Amniotic stem cell (primary cell): ENCODE measurements at regions not wholly inside any gene's neighbourhood (a gene's known extent, or its start where the extent isn't known, plus 50 kb on each side); places are given as distances from the start of the nearest gene placed in this dataset.

ENCODE experiments used
- DNase-seq: peaks from one replicate; lab custom pipeline; 2025; lab: John Stamatoyannopoulos, UW

DNA sequence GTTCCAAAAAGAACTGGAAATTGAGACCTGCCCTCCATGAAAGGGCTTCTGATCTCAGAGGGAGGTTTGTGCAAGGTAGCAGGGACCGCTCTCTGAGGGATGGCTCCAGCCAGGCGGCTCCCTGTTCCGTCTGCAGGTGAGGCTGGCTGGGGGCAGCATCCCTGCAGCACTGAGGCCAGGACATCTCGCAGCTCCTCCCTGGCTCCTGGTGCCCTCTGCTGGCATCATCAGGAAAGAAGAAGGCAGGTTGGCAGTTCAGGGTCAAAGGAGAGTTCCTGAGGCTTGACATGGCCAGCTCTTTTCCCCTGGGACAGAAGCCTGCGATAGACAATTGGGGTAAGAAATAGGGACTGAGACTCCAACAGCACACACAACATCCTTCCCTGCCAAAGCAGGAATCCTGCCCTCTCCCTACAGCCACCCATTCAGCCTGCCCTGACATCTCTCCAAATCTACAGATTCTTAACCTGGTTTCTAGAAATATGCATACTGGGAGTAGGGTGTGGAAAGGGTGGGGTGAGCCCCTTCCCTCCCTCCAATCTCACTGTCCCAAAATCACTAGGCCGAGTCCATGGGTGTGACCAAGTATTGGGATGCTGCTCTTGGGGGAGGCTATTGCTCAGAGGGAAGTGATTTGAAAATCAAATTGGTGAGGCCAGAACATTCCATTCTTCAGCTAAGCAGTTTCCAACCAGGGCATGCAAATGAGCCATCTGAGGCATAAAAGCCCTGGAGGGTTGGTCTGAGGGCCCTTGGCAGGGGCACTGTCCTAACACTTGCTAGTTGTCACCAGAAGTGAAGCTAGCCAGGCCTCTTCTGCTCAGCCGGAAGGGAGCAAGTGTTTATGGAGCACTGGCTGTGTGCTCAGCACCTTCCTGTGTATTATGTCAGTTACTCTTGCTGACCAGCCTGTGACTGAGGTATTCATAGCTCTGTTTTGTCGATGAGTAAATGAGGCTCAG lies 185.4 kb downstream of the TFCP2L1 start:
- DNase-seq: no peak

DNA sequence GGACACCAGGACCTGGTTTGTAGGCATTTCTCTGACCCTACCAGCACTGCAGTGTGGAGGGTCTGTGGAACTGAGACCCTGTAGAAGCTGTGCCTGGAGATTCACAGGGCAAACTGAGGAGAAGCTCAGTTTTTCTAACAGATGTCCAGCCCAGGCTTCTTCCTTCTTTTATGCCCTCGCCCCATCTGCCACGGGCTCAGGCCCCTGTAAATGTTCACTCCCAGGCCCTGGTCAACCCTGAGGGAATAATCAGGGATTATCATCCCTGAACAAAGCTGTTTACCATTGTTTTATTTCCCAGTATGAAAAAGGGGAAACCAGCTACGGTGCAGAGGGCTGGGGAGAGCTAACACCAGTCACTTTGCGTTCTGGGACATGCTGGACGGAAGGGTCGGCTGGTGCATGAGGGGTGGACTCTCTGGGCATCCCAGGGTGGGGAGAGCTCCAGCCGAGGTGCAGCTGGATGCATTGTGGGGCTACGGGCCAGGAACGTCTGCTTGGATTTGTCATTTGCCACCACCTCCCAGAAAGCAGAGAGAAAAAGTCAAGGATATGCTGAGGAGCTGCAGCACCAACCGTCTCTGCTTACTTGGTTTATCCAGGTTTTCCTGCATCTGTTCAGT lies 183.8 kb downstream of the TFCP2L1 start:
- no peak for DNase-seq

DNA sequence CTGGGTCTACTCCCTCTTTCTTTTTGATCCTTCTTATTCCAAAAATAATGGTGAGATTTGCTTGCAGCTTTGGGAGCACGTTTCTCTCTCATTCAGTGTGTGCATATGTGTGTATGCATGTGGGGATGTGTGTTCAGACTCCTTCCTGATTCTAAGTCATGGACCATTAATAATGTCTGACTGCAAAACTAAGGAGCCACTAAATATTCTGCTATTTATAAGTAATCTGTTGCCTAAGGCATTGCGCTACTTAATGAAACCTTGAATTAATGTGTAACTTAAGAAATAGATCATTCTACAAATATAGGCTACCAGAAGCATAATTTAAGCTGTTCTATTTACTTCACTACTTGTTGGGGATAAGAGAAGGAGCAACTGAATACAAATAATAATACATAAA lies 182.1 kb downstream of the TFCP2L1 start:
- no peak for DNase-seq

DNA sequence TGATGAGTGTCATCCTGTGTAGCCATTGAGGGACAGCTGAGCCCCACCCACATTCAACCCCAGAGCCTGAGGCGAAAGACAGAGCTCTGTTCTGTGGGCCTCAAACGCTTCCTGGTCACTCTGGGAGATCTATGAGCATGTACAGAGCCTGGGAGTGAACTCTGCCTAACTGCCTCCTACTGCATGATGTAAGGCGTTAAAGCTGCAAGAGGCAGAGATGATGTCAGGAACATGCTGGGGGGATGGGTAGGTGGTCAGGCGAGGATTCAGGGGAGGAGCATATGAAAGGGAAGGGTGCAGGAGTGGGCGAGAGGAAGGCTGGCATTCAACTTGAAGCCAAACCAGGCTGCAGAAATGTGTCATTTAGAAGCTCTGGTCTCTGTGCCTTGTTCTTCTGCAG lies 181.0 kb downstream of the TFCP2L1 start:
- DNase-seq: no peak

DNA sequence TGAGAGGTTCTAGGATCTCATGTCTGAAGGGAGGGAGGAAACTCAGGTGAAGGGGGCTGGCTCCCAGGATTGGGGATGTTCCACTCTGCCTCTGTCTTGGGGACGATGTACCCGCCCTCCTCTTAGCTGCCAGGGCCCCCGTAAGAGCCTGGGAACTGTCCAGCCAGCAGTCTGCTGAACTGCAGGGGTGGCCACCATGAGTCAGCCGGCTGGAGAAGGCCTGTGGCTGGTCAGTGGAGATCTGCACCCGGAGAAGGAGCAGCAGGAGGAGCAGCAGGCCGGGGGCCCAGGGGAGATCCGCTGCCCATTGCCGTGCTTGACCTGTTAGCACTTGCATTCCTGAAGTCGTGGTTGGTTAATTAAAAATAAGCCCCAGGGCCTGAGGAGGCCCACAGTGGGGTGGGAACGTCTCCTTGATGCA lies 180.3 kb downstream of the TFCP2L1 start:
- DNase-seq: no peak

DNA sequence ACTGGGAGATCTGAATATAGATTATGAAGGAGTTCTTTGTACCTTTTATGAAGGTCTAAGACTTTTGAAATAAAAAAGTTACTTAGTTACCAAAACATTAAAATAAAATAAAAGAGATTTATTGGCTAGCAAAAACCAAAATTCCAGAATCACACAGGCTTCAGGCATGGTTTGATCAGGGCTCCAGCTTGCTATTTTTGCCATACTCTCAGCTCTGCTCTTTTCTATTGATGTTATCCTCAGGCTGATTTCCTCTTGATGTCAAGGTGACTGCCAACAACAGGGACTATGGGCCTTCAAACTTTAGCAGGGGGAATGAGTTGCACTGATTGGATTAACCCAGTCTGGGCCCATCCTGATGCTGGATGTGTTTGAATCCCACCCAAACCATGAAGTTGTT lies 174.1 kb downstream of the TFCP2L1 start:
- DNase-seq: no peak

DNA sequence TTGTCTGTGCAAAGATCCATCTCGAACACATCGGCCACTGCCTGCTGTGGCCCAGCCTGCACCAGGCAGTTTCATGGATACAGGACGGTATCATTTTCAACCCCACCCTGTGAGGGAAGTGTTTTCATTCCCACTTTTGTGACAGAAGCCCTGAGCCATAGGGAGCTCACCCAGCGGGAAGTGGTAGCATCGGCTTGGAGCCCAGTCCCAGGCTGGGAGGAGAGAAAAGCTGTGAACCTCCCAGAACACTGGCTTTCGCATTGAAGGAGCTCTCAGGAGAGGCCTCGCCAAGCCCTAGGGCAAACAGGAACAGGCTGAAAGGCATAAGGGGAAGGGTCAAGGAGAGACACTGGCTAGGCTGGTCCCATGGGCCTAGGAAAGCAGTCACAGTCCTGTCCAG lies 166.1 kb downstream of the TFCP2L1 start:
- DNase-seq: no peak

DNA sequence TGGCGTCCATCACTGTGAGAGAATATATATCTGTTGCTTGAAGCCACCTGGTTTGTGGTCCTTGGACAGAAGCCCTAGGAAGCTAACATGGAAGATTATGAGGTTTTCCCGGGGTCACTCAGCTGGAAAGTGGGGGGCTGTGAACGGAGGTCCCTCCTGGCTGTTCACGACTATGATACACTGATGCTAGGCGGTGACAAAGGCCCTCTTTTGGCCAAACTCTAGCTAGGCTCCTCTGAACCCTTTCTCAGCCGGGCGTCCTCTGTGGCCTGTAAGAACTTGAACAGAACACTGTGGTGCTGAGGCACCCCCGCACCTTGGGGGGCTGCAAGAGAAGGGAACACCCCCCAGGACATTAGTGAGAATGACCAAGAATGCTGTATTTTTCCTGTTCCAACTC lies 164.6 kb downstream of the TFCP2L1 start:
- no peak for DNase-seq

DNA sequence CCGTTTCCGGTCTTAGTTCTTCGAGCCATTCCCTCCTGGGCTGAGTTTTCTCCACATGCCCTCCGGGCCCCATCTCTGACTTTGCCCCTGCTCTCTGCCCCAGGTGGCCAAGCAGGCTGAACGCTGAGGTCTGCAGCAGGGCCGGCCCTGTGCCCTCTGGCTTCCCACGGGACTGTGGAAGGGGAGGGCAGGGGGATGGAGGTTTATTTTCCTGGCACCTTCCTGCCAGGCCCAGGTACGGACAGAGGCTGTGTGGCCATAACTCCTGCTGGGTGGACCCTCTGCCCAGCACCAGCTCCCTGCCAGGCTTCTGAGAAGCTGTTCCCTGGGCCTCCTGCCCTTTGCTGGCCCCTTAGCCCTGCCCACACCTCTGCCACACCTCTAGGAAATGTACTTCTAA lies 164.0 kb downstream of the TFCP2L1 start:
- DNase-seq: no peak

DNA sequence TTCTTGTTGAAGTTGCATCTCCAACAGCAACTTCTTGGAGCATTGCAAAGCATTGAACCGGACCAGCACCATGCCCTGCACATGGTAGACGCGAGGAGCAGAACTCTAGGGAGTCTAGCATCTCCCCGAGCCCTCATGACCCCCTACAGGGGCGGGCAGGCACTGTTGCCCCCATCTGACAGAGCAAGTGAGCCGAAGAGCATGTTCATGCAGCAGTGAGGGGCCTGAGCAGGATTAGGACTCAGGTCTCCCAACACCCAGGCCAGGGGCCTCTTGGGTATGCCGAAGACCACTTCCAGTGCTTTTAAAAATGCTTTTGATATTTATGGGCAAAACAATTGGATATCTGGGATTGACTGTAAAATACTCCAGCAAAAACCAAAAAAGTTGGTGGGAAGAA lies 163.3 kb downstream of the TFCP2L1 start:
- DNase-seq: no peak

DNA sequence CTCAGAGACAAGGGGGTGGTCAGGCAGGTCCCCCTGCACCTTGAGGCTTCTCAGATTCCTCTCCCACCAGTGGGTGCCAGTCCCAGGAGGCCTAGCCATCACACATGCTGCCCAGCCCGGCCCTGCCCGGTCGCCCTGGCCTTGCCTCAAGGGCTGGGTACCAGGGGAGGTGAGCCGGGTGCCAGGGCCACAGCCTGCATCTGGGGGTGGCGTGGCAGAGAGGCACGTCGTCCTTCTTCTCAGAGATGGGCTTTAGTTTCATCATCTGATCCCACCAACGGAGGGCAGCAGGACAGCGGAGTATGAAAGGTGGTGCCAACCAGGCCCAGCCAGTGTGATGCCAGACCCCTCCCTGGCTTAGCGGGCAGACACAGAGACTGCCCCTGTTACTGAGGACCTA lies 161.7 kb downstream of the TFCP2L1 start:
- no peak for DNase-seq

DNA sequence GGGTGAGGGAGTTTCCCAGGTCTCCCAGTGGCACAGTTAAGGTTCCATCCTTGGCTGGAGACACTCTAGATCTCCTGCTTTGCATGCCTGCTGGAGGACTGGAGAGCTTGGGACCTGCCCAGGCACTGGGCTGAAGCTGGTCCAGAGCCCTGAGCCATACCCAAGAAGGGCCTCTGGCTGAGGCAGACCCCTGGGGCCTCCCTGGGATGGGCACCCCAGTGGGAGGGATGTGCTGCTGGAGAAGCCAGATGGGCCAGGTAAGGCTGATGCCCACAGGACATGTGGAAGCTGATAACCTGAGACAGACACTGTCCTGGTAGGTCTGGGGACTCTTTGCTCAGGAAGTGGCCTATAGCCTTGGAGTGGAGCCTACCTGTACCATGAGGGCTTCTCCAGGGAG lies 160.7 kb downstream of the TFCP2L1 start:
- DNase-seq: no peak

DNA sequence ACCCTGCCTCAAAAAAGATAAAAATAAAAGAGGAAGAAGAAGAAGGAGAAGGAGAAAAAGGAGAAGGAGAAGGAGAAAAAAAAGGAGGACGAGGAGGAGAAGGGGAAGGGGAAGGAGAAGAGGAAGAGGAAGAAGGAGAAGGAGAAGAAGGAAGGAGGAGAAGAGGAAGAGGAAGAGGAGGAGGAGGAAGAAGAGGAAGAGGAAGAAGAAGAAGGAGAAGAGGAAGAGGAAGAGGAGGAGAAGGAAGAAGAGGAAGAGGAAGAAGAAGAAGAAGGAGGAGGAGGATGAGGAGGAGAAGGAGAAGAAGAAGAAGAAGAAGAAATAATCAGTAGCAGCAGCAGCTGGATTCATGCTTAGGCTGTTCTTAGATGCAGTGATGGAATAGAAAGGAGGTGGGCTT lies 159.7 kb downstream of the TFCP2L1 start:
- DNase-seq: no peak

DNA sequence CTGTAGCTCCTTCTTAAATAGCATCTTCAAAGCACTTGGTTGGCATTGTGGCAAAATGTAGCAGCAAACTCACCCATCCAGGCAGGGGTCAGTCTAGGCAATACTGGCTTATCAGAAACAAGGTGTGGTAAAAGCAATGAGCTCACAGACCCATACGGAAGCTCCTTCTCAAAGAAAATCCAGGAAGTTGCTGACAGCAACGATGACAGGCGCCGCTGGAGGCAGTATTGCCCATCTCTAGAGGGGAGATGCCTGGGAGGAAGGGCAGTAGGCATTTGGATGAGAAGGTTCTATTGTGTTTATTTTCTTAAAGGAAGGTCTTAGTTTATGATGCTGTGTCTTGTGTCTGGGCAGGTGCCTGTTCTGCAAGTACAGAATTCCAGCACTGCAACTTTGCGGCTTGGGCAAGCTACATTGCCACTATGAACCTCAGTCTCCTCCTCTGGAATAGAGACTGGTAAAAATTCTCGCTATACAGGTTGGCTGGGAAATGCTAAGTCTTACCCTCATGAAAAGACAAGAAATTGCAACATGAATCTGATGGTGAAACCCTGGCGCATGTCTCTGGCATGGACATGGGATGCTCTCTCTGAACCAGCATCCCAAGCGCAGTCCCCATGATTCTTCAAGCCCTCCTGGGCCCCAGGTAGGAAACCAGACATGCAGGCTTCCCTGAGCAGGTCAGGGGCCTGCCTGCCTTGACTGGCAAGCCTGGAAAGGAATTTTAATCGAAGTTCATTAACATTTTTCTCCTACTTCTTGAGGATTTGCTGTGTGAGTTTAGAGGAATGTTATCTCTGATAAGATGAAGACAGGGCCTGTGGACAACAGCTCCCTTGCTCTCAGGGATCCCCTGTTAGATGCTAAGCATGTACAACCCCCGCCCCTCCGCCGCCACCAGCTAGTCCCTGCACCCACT lies 156.0 kb downstream of the TFCP2L1 start:
- DNase-seq: no peak

DNA sequence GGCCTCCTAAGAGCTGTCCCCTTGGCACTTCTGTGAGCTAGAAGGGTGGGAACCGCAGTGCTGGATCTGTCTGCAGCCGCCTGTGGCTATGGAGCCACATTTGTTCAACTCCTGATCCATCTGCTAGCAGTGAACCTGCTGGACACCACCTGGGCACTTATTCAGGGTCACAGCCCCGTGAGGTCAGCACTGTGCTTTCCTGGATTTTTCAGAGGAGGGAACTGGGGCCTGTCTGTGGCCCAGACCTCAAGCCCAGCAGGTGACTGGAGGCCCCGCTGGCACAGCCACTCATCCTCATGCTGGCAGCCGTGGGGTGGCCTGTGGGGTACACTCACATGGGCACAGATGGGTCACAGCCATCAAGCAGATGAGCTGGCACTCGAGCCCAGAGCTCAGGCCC lies 155.3 kb downstream of the TFCP2L1 start:
- DNase-seq: no peak

DNA sequence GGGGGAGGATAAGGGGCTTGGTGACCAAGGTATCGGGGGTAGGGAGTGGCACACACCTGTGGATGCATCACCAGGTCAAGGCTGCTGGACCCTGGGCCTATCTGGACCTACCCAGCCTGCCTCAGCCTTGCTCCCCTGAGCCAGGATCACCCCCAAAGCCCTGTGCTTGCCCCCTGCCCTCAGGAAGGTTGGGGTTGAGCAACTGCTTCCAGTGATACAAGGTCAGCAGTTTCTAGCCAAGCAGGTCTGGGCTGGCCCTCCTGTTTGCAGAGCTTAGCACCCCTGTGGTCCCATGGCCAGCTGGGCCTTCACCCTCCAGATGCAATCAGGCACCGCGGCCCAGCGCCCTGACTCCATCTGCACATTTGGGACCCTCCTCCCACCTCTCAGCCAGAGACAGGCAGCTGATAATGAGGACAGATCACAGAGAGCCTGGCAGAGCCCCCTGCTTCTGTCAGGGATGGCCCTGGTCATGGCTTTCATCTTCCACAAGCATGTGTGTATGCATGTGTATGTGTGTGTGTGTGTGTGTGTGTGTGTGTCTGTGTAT lies 154.6 kb downstream of the TFCP2L1 start:
- no peak for DNase-seq

DNA sequence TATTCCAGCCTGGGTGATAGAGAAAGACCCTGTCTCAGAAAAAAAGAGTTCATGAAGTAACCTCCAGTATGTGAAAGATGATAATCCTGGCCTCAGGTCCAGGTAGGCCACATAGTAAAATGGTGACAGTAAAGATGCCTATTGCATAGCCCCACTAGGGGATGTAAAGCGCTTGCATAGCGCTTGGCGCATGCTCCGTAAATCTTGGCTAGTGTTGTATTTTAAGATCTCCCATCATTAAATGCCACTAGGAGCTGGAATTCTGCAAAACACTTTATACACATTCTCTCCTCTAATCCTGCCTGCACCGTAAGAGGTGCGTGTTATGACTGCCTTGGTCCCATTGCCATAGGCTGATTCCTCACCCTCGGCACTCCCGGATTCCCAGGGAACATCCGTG lies 153.6 kb downstream of the TFCP2L1 start:
- no peak for DNase-seq

DNA sequence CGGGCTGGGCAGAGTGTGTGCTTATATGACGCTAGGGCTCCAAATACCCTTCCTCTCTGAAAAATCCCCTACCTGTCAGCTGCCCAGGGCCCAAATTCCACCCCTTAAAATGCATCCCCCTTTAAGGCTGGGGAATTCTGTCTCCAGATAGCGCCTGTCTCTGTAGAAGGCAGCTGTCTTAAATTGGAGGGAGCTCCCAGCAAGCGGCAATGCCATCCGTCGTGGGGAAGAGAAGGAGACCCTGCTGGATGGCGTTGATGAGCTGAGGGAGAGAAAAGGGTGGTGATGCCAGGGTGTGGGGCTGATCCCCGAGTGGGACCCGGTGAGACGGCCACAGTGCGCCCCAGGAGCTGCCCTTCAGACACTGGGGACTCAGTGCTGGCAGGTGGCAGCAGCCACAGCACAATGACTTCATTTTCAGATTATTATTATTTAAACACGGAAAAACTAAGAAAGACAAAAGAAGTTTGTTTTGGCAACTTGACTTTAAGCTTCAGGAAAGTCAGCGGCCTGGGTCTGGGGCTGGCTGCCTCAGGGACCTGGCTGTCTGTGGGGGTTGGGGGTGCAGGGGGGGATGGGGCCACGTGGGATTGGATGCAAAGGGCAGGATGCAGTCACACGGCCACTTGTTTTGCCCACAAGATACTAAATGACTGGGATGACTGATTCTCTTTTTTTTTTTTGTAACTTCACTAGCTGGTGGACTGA lies 152.8 kb downstream of the TFCP2L1 start:
- DNase-seq: no peak

DNA sequence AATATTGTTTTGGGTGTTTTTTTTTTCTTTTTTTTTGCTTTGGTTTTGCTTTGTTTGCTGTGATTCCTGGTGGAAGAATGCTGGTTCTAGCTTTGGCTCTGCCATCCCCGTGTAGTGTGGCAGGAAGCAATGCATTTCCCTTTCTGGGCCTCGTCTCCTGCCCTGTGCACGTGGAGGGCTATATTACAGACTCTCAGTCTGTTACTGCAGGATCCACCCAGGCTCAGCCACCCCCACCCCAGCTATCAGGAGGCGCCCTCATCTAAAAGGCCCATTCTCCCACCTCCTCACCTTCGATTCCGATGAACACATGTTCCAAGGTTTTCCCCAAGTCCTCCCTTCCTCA lies 152.3 kb downstream of the TFCP2L1 start:
- no peak for DNase-seq

DNA sequence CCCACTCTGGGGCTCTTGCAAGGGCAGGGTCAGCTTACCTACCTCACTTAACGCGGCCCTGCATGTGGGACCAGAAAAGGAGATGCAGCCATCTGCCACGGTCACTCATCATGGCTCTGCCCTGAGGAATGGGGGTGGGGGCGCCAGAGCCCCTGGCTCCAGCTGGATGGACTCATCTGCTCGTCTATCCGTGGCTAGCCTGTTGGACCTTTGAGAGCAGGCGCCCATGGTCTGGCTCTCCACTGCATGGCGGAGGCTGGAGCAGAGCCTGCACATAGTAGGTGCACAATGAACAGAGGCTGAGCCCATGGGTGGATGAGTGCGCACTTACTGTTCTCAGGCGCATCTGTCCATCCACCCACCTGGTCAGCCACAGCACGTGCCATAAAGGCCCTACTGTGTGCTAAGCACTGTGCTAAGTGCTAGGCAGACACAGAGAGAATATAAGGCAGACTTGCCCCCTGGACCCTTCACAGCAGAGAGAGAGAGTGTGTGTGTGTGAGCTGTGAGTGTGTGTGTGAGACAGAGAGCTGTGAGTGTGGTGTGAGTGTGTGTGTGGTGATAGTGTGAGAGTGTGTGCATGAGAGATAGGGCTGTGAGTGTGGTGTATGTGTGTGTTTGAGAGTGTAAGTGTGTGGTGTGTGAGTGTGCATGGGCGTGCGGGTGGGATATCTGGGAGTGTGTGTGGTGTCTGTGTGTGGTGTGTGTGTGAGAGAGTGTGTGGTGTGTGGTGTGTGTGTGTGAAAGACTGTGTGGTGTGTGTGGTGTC lies 151.3 kb downstream of the TFCP2L1 start:
- no peak for DNase-seq

DNA sequence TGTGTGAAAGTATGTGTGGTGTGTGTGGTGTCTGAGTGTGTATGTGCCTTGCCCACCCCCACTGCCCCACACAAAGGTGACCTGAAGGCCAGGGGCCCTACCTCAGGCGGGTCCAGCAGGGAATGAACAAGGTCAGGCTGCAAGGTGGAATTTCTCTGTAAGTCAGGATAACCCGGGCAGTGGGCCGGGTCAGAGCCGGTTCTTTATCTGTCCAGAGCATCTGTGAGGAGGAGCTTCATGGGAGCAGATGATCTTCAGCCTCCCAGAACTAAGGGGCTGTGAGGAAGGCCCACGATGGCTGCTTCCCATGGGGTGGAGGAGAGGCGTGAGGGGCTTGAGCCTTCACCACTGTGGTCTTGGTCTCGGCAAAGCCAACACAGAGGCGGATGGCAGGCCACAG lies 150.3 kb downstream of the TFCP2L1 start:
- no peak for DNase-seq
